Breast epithelium (tissue), 3 donors: ENCODE measurements at regions not wholly inside any gene's neighbourhood (a gene's known extent, or its start where the extent isn't known, plus 50 kb on each side); places are given as distances from the start of the nearest gene placed in this dataset.

Source experiments
- CTCF ChIP-seq, 3 donors: fragments of 450-650 bp; IDR thresholded peaks; one replicate each; pipeline ENCODE4 v1.5.1; 2016 to 2017; ENCODE audit warnings: antibody characterized with exemption in 3 of 3, mild to moderate bottlenecking in 3 of 3, moderate library complexity in 3 of 3
- POLR2A ChIP-seq: fragments of 450-650 bp; IDR thresholded peaks from one replicate; pipeline ENCODE4 v1.6.1; 2016; ENCODE audit warnings: antibody characterized with exemption, mild to moderate bottlenecking, moderate library complexity
- POLR2AphosphoS5 ChIP-seq, 3 donors: sonication (generic); formaldehyde crosslinking; IDR thresholded peaks; one replicate each; pipeline ENCODE4 v1.6.1; 2017; ENCODE audit warnings: antibody characterized with exemption in 3 of 3

DNA sequence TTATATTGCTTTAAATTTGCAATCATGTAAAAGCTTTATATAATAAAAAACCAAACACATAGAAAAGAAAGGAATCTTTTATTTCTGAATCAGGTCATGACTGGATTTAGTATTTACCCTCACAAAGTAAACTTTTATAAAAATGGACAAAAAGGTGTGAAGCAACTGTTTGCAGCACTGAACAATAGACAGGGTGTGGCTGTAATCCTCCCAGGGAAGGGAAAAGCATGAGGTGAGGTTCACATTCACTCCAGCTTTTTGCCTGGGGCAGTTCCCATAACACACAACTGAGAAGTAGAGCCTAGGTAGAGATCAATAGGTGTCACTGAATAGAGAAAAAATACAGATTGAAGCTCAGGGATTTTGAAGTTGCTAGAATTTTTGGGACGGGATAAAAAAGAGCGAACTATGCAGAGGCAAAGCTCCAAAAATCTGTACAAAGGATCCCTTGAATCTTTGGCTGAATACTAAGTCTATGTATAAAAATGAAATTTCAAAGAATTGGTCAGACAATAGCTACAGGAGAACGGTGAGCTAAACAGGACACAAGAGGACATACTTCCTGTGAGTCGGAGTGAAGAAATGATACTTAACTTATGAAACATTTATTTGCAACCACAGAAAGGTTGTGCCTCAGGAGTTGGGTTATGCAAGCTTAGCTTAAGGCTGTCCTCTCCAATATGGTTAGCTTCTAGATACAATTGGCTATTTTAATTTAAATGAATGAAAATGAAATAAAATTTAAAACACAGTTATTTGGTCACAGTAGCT is 162.0 kb upstream of the ZP4 start:
- TF ChIP-seq POLR2A (no peak), CTCF (IDR thresholded peaks at IDR 0.05) (no peak), POLR2AphosphoS5 (IDR thresholded peaks at IDR 0.05) (no peak)
